CD14-positive monocyte (primary cell): ENCODE measurements at regions not wholly inside any gene's neighbourhood (a gene's known extent, or its start where the extent isn't known, plus 50 kb on each side); places are given as distances from the start of the nearest gene placed in this dataset.

Experiments
- DNase-seq, 3 donors: peaks; one replicate each; pipeline ENCODE4 v3.0.0-alpha.2; 2011 to 2022
- H2AFZ ChIP-seq: 2 replicates; pipeline ENCODE4 v1.6.0; 2012; ENCODE audit warnings: mild to moderate bottlenecking, low read depth, low read length, inconsistent platforms; ENCODE audit not compliant: insufficient read depth, poor library complexity, severe bottlenecking
- H3K27ac ChIP-seq, 2 donors: 1 replicate in 1 of 2; 2 replicates in 1 of 2; pipeline ENCODE4 v1.5.1; 2012 to 2013; ENCODE audit warnings: low read length in 2 of 2, control low read depth in 1 of 2, inconsistent platforms in 1 of 2, low read depth in 1 of 2, mild to moderate bottlenecking in 1 of 2
- H3K27me3 ChIP-seq, 2 donors: one replicate each; pipeline versions ENCODE4 v1.6.0 to v1.6.1; 2011 to 2013; ENCODE audit warnings: low read length in 2 of 2; ENCODE audit not compliant: control insufficient read depth in 2 of 2, insufficient read depth in 2 of 2
- H3K36me3 ChIP-seq, 2 donors: replicated peaks in 1 of 2; 1 replicate in 1 of 2; 2 replicates in 1 of 2; pipeline versions ENCODE4 v1.5.1 to v1.6.1; 2012 to 2013; ENCODE audit warnings: low read length in 2 of 2, control low read depth in 1 of 2, inconsistent platforms in 1 of 2, mild to moderate bottlenecking in 1 of 2; ENCODE audit not compliant: insufficient read depth in 2 of 2, control insufficient read depth in 1 of 2
- H3K4me1 ChIP-seq, 2 donors: 1 replicate in 1 of 2; 2 replicates in 1 of 2; pipeline versions ENCODE4 v1.5.1 to v1.6.1; 2012 to 2013; ENCODE audit warnings: low read length in 2 of 2, control low read depth in 1 of 2, inconsistent platforms in 1 of 2, mild to moderate bottlenecking in 1 of 2, moderate library complexity in 1 of 2; ENCODE audit not compliant: insufficient read depth in 2 of 2, control insufficient read depth in 1 of 2
- H3K4me2 ChIP-seq: replicated peaks from 2 replicates; pipeline ENCODE3; 2012; ENCODE audit warnings: low read length, moderate library complexity, mild to moderate bottlenecking; ENCODE audit not compliant: poor library complexity, severe bottlenecking; ENCODE audit errors: extremely low read depth
- H3K4me3 ChIP-seq, 3 experiments: fragments of 200-600 bp in 1 of 3; sonication (generic) in 1 of 3; replicated peaks in 1 of 3; 1 replicate in 2 of 3; 2 replicates in 1 of 3; pipeline ENCODE4 v1.5.1; 2011 to 2013; ENCODE audit warnings: low read length in 3 of 3, mild to moderate bottlenecking in 3 of 3, control low read depth in 2 of 3, low read depth in 2 of 3, inconsistent platforms in 1 of 3, moderate library complexity in 1 of 3
- H3K79me2 ChIP-seq: 2 replicates; pipeline ENCODE4 v1.6.0; 2012; ENCODE audit warnings: mild to moderate bottlenecking, control low read depth, inconsistent platforms, low read length, moderate library complexity; ENCODE audit not compliant: insufficient read depth
- H3K9ac ChIP-seq: 2 replicates; pipeline ENCODE4 v1.6.0; 2017; ENCODE audit warnings: low read length, mild to moderate bottlenecking; ENCODE audit not compliant: insufficient read depth, poor library complexity, severe bottlenecking
- H3K9me3 ChIP-seq, 2 donors: replicated peaks in 1 of 2; 1 replicate in 1 of 2; 2 replicates in 1 of 2; pipeline versions ENCODE4 v1.5.1 to v1.6.1; 2012 to 2013; ENCODE audit warnings: low read length in 2 of 2, control low read depth in 1 of 2; ENCODE audit not compliant: control insufficient read depth in 1 of 2, insufficient read depth in 1 of 2
- H4K20me1 ChIP-seq: 2 replicates; pipeline ENCODE4 v1.6.0; 2012; ENCODE audit warnings: mild to moderate bottlenecking, low read length, control low read depth, moderate library complexity; ENCODE audit not compliant: insufficient read depth
- H3K27ac Mint-ChIP-seq, 7 donors: one replicate each; pipeline ENCODE4 v1.8.0; 2020; ENCODE audit warnings: mild to moderate bottlenecking in 7 of 7, mixed read lengths in 7 of 7, moderate library complexity in 6 of 7, inconsistent platforms in 2 of 7
- H3K27me3 Mint-ChIP-seq, 3 donors: one replicate each; pipeline ENCODE4 v1.8.0; 2021 to 2022; ENCODE audit warnings: low read depth in 3 of 3, mild to moderate bottlenecking in 3 of 3, mixed read lengths in 3 of 3, moderate library complexity in 3 of 3, inconsistent platforms in 1 of 3
- H3K36me3 Mint-ChIP-seq, 2 donors: one replicate each; pipeline ENCODE4 v1.8.0; 2020; ENCODE audit warnings: mixed read lengths in 2 of 2, inconsistent platforms in 1 of 2, mild to moderate bottlenecking in 1 of 2
- H3K4me1 Mint-ChIP-seq: one replicate; pipeline ENCODE4 v1.8.0; 2020; ENCODE audit warnings: mild to moderate bottlenecking, mixed read lengths
- H3K4me3 Mint-ChIP-seq, 2 donors: one replicate each; pipeline ENCODE4 v1.8.0; 2020; ENCODE audit warnings: mild to moderate bottlenecking in 2 of 2, mixed read lengths in 2 of 2, moderate library complexity in 1 of 2
- H3K9me3 Mint-ChIP-seq, 7 donors: one replicate each; pipeline ENCODE4 v1.8.0; 2020 to 2022; ENCODE audit warnings: mixed read lengths in 7 of 7, mild to moderate bottlenecking in 6 of 7, moderate library complexity in 6 of 7, inconsistent platforms in 2 of 7
- WGBS: methylation state at CpG from one replicate; pipeline ENCODE4 v1.1.5; 2013; ENCODE audit warnings: missing lambda C conversion rate; ENCODE audit not compliant: insufficient coverage; 5-methylcytosine and 5-hydroxymethylcytosine counted together
- intact Hi-C, 2 donors: fragments of 100-400 bp; cut with micrococcal nuclease; formaldehyde crosslinking; loops; one replicate each; pipeline versions ENCODE4 v1.15.0 to v1.15.1; 2023
- TF ChIP-seq, protein P1 (sequence below): fragments of 200-600 bp; IDR thresholded peaks from one replicate; pipeline ENCODE4 v1.8.0; 2022; ENCODE audit warnings: antibody characterized with exemption, mild to moderate bottlenecking

- H4K20me1 ChIP-seq: no peaks in the 10 kb centered on the region
- 100% methylated on average over 1 of the region's 2 CpGs for WGBS
- Mint-ChIP-seq H3K36me3 (no peaks in the 10 kb centered on the region), H3K9me3 (no peaks in the 10 kb centered on the region), H3K27ac (no peak overlapping the region), H3K4me3 (no peak overlapping the region), H3K27me3 (peaks cover 0 to 3% (median 0%) of the 10 kb centered on the region in 3 donors), H3K4me1 (no peaks in the 10 kb centered on the region)
- no peak overlapping the region for H3K4me3 ChIP-seq
- H3K9ac ChIP-seq: no peak overlapping the region
- no peaks in the 10 kb centered on the region for H3K27me3 ChIP-seq
- no peaks in the 10 kb centered on the region for H3K36me3 ChIP-seq
- DNase-seq: no peak
- H3K4me2 ChIP-seq: no peak overlapping the region
- H2AFZ ChIP-seq: no peak overlapping the region
- no peaks in the 10 kb centered on the region for H3K9me3 ChIP-seq
- intact Hi-C loops: no loop called here
- no peak overlapping the region for H3K27ac ChIP-seq
- TF ChIP-seq, protein P1, sequence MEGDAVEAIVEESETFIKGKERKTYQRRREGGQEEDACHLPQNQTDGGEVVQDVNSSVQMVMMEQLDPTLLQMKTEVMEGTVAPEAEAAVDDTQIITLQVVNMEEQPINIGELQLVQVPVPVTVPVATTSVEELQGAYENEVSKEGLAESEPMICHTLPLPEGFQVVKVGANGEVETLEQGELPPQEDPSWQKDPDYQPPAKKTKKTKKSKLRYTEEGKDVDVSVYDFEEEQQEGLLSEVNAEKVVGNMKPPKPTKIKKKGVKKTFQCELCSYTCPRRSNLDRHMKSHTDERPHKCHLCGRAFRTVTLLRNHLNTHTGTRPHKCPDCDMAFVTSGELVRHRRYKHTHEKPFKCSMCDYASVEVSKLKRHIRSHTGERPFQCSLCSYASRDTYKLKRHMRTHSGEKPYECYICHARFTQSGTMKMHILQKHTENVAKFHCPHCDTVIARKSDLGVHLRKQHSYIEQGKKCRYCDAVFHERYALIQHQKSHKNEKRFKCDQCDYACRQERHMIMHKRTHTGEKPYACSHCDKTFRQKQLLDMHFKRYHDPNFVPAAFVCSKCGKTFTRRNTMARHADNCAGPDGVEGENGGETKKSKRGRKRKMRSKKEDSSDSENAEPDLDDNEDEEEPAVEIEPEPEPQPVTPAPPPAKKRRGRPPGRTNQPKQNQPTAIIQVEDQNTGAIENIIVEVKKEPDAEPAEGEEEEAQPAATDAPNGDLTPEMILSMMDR: no peak
- no peaks in the 10 kb centered on the region for H3K4me1 ChIP-seq
- H3K79me2 ChIP-seq: no peaks in the 10 kb centered on the region
Observed at GRCh38 chr10:57627642-57628178, 640.0 kb downstream of the IPMK start.

- H3K4me1 Mint-ChIP-seq: no peaks in the 10 kb centered on the region
- H3K4me2 ChIP-seq: no peak overlapping the region
- no peaks in the 10 kb centered on the region for H3K9me3 ChIP-seq
- H3K9ac ChIP-seq: no peak overlapping the region
- no peak overlapping the region for H3K27ac ChIP-seq
- peaks cover 0 to 3% (median 0%) of the 10 kb centered on the region in 3 donors for H3K27me3 Mint-ChIP-seq
- TF ChIP-seq, protein P1: no peak
- no peaks in the 10 kb centered on the region for H3K36me3 Mint-ChIP-seq
- intact Hi-C loops: no loop called here
- whole genome bisulfite sequencing: 100% methylated on average over 1 of the region's 5 CpGs
- H3K4me3 Mint-ChIP-seq: no peak overlapping the region
- no peak overlapping the region for H3K4me3 ChIP-seq
- H3K9me3 Mint-ChIP-seq: no peaks in the 10 kb centered on the region
- H4K20me1 ChIP-seq: no peaks in the 10 kb centered on the region
- H3K79me2 ChIP-seq: no peaks in the 10 kb centered on the region
- no peak overlapping the region for H2AFZ ChIP-seq
- DNase-seq: no peak
- no peaks in the 10 kb centered on the region for H3K4me1 ChIP-seq
- no peaks in the 10 kb centered on the region for H3K27me3 ChIP-seq
- H3K27ac Mint-ChIP-seq: no peak overlapping the region
- no peaks in the 10 kb centered on the region for H3K36me3 ChIP-seq
Observed at GRCh38 chr10:57624856-57625592, 642.7 kb downstream of the IPMK start.
